NCI-H187 (cell line): ENCODE measurements at regions not wholly inside any gene's neighbourhood (a gene's known extent, or its start where the extent isn't known, plus 50 kb on each side); places are given as distances from the start of the nearest gene placed in this dataset.

Experiments used
- DNase-seq, 2 experiments: peaks; one replicate each; lab custom pipeline; 2025; lab: John Stamatoyannopoulos, UW

DNA sequence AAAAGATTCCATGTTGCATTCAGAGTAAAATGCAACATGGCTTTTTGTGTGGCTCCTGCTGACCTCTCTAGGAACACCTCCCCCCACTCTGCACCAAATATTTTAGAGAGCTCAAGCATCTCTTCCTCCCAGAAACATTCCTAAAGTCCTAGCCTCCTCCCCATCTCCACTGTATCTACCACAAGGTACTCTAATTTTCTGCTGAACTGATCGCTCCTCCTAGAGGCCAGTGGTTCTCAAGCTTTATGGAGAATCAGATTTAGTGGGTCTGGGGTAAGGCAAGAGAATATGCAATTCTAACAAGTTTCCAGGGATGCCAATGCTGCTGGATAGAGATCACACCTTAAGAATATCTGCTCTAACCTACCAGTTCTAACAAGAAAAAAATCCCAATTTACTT, 89.5 kb upstream of the HNRNPA3 start:
- no peak for DNase-seq

DNA sequence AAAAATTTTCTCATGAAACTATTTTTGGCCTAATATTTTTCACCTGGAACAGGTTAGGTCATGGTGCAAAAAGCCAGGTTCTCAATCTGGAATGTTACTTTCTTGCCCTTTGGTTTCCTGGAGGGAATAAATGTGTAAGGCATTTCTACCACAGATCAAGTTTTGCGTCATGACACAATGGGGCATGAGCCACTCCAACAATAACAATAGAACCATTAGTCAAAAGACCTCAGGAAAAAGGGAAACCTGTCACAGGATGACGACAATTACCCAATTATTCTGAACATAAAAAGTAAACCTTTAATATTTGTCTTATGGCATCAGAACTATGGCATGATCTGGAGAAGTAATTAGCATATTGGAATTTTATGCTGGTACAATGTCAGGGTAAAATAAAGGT, 88.2 kb upstream of the HNRNPA3 start:
- DNase-seq, result no peak

DNA sequence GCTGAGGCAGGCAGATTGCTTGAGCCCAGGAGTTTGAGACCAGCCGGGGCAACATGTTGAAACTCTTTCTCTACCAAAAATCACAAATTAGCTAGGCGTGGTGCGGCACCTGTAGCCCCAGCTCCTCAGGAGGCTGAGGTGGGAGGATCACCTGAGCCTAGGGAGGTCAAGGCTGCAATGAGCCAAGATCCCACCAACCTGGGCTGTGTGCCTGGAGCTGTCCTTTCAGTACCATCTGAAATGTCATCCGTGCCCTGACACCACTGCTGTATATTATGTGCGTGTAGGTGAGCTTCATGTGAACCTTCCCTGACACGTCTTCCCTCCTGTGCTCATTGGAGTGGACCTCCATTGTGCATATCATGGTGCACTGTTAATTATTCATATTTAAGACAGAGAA, 84.8 kb upstream of the HNRNPA3 start:
- no peak for DNase-seq

DNA sequence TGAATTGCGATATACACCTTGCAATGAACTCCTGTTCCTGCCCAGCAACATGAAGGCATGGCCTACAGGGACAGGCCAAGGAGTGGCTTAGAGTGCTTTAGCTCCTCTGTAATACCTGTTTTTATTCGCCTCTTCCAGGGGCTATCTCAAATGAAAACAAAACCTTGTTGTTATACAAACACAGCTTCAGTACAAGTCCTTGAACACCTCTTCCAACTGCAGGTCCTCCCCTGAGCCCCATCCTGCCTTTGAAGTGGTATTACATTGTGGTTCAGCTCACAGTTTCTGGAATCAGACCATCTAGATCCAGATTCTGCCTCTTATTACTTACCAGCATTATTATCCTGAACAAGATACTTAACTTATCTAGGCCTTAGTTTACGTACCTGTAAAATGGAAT, 83.0 kb upstream of the HNRNPA3 start:
- no peak for DNase-seq

DNA sequence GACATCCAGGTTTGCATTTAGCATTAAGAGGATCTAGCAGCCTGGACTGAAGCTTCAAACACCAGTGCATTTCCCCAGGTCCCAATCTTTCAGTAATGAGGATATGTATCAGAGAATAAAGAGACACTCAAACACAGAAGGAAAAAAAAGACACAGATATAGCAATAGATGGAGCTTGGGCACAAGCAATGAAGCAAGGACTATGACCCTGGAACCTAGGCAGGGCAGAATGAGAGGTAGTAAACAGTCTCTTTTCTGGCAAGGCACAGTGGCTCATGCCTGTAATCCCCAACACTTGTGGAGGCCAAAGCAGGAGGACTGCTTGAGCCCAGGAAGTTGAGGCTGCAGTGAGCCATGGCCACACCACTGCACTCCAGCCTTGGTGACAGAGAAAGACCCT, 80.7 kb upstream of the HNRNPA3 start:
- no peak for DNase-seq

DNA sequence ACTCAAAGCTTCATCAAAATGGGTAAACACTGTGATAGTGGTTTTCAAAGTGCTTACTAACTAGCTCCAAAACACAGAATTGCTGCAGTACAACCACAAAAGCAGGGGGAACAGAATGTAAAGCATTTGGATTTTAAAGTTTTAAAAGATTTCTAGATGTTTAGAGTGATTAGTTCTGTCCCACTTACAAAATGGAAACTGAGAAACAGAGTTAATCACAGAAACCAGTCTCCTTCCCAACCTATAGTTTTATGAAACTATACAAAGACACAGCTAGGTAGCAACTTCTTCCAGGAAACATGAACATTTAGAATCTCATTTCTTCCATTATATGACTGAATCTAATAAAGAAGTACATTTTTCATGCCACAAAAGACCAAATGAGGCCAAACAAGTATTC, 73.8 kb upstream of the HNRNPA3 start:
- no peak for DNase-seq

DNA sequence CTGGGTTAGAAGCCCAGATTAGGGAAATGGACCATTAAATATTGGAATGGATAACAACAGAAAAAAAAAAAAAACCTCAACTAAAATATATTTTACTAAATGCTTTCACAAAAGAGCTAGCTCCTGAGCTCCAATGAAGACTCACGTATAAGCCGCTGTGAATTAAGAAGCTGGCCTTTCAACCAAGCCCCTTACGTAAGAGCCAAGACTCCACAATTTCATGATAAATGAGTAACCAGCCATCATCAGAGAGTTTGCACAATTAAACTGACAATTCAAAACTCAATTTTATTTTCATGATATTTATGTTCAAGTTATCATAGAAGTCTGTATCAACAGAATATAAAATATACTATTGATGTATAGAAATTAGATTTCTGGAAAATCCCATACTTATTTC, 70.7 kb upstream of the HNRNPA3 start:
- no peak for DNase-seq

DNA sequence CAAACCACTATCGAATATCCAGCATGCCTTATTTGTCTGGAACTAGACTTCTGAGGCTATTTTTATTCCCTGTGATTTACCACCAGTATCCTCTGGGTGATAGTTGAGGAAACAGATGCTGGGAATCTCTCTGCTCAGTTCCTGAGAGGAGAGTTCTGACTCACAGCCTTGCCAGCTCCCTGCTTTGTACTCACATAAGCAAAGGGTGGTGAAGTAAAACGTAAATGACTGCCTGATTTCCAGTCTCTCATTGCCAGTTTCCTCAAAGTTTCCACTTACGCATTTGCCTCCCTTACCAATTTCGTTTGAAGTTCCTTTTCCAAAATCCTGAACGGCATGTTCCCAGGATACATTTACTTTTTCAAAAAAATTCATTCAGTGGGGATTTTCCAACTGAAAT, 69.2 kb upstream of the HNRNPA3 start:
- DNase-seq, result no peak

DNA sequence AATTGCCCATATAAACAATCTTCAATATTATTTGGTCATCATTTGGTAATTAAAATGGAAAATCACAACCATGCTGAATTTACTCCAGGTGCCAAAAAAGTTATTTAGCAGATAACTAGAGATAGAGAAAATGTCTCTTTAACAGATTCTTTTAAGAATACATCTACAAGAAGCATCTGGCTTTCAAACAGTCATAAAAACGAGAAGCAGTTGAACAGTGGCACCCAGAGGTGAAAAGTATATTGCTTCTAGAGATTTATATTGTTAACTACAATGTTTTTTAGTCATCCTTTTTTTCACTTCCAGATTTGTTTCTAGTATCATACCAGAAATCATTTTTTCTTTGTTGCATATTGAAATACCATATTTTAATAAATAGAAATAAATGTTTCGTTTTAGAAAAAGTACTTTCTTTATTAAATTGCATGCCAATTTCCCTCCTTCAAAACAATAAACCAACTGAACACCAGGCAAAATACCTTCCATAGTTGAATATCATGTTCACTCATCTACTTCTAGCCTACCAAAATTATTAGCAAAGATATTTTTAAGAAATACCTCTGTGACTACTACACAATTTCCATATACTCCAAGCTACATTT, 65.4 kb upstream of the HNRNPA3 start:
- DNase-seq, result peak in 1 of 2 experiments; percentile 2

DNA sequence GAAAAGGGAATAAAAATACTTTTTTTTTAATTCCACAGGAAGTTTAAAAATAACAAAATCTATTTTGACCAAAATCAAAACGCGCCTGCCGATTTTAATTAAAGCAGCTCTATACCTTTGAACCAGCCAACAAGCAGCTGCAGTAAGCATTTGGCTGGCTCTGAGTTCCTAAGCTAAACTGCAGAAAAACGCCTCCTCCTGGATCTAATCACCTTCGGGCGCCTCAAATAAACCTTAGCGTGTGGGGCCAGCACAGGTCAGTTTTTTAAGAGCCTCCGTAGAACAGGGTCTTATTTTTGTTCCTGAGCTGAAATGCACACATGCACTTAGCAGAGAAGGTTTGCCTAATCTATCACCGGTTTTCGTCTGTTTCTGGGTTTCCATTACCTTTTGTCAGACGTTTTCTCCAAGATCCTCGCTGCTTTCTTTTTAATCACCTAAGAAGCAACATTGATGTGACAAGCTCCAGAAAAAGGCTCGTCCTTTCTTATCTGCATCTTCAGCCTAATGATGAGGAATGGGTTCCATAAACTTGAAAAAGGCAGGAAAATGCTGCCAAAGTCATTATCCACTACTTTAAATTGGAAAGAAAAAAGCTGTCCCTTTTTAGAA, 64.7 kb upstream of the HNRNPA3 start:
- no peak for DNase-seq

DNA sequence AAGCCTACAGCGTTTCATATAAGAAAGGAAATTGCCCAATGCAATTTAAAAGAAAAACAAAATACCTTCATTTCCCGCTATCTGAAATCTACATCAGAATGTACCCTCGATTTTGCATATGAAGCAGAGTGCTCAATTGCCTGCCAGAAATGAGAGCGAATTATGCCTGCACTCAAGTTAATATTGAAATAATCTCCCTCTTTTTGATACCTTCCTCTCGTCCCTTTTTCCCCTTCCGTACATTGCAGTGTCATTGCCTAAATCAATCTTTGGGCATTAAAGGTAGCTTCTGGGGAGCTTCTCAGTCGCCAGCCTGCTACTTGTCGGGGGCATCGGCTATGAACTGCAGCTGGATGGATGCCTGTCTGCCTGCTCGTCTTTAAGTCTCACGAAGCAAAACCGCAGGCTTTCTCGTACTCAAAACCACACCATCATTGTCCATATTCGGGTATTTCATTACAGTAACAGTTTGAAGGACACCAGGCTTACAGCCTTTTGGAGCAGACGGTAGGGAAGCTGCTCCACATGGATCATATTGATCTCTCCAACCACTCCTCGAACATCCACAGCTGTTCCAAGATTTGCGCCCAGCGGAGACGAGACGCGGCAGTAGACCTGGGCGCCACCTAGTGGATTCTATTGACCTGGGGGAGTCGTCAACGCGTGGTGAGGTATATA, 64.0 kb upstream of the HNRNPA3 start:
- peak; percentile 51 to 57 for DNase-seq

DNA sequence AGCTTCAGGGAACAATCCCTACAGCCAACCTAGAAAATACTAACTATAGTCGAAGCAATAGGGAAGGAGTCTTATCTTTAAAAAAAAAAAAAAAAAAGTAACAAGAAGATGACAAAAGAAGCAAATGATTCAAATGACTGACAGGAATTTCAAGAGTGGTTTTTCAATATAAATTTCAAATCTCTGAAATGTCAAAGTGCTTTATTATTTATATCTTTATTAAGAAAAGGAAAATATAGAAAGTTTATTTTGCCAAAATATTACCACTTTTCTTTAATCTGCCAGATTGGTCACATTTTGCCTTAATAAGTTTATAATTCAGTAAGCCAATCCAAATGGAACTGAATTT, 63.5 kb upstream of the HNRNPA3 start:
- no peak for DNase-seq

DNA sequence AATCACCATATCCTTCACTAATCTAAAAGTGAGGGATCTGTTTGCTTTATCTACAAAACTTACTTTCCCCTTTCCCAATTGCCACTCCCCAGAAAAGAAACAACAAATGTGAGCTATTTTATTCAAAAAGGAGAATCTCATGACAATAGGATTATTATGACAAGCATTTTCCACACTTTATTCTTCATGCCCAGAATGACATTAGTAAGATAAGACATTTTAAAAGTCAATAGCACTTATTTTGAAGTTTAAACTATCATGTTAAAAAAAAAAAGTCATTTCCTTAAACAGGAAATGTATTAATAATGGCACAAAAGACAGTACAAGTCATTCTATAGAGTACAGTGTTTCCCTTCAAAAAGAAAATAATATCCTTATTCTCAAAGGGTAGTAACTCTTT, 58.8 kb upstream of the HNRNPA3 start:
- no peak for DNase-seq

DNA sequence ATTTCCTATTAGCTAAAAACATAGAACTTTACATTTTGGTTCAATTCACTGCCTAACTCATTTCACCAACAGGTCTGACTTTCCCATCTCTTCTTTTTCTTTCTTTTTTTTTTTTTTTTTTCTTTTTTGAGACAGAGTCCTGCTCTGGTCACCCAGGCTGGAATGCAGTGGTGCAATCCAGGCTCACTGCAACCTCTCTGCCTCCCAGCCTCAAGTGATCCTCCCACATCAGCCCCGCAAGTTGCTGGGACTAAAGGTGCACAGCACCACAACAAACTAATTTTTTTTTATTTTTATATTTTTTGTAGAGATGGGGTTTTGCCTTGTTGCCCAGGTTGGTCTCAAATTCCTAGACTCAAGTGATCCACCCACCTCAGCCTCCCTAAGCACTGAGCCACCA, 57.8 kb upstream of the HNRNPA3 start:
- DNase-seq, result no peak

DNA sequence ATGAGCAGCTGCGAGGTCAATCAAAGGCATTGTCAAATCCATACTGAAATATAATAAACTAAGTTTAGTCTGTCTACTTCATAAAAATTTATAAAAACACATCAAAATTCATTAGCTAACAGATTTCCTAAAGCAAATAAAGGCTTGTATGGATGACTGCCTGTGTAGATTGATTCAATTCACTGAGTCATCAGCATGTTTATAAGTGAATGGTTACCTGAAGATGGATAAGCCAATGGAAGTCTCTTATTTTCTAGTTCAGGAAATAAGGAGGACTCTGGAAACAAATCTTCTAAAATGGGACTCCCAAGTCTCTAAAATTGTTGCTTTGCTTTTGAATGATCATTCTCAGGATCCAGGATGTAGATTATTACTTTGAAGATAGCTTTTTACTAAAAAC, 57.0 kb upstream of the HNRNPA3 start:
- DNase-seq, result no peak

DNA sequence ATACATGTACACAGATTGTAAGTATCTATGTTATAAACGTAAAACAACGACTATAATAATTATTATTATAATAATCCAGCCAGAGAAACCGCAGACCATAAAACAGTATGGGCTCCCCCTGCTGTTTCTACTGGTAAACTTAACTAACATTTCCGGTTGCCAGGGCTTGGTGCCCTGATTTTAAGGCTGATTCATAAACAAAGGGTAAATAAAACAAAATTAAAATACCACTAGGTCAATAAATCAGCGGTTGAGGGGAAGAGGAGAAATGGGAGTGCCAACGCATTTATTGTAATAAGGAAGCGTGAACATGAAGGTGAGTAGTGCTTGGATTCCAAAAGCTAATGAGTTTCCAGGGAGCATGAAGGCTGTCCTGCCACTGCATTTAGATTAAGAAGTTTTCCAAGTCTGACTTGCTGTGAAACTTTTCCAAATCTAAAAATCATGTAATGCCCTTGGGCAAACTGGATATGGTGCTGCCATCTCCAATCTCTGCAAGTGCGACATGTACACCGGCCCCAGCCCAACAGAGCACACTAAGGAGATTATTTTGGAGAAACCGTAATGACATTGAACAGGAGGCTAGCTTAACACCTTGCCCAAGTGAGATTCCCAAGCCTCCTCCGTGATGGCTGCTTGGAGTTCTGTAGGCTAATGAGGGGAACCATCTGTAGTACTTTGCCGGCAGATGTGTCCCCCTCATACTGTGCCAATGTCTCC, 50.7 kb upstream of the HNRNPA3 start:
- DNase-seq, result no peak
